ENCODE measurements at regions not wholly inside any gene's neighbourhood (a gene's known extent, or its start where the extent isn't known, plus 50 kb on each side); places are given as distances from the start of the nearest gene placed in this dataset.

- Histone ChIP-seq H3K27ac (ENCODE audit: low read length) (no peak overlapping the region), H3K27me3 (ENCODE audit: control insufficient read depth, insufficient read depth) (no peaks in the 10 kb centered on the region), H3K9me3 (ENCODE audit: control insufficient read depth, low read length) (no peaks in the 10 kb centered on the region), H3K4me3 (ENCODE audit: low read length) (no peak overlapping the region), H3K4me1 (ENCODE audit: control insufficient read depth, insufficient read depth, low read length) (no peaks in the 10 kb centered on the region)
- intact Hi-C loops (cut with DNase I): no loop called here
- WGBS: 74% methylated on average over 3 of the region's 3 CpGs
- no peak for DNase-seq
- ATAC-seq: no peak
These were observed 212.7 kb upstream of the MKI67 start for GRCh38 chr10:128338951-128339350.

- intact Hi-C loops (cut with DNase I): no loop called here
- ATAC-seq: no peak
- Histone ChIP-seq H3K27me3 (ENCODE audit: control insufficient read depth, insufficient read depth) (no peaks in the 10 kb centered on the region), H3K9me3 (ENCODE audit: control insufficient read depth, low read length) (no peaks in the 10 kb centered on the region), H3K4me1 (ENCODE audit: control insufficient read depth, insufficient read depth, low read length) (no peaks in the 10 kb centered on the region), H3K27ac (ENCODE audit: low read length) (no peak overlapping the region), H3K4me3 (ENCODE audit: low read length) (no peak overlapping the region)
- DNase-seq: no peak
- WGBS: 80% methylated on average over 4 of the region's 4 CpGs
These were observed 213.5 kb upstream of the MKI67 start for GRCh38 chr10:128339753-128340152.

GRCh38 chr10:128345353-128345752 is 219.1 kb upstream of the MKI67 start:
- Histone ChIP-seq H3K4me1 (ENCODE audit: control insufficient read depth, insufficient read depth, low read length) (no peaks in the 10 kb centered on the region), H3K9me3 (ENCODE audit: control insufficient read depth, low read length) (no peaks in the 10 kb centered on the region), H3K27me3 (ENCODE audit: control insufficient read depth, insufficient read depth) (no peaks in the 10 kb centered on the region), H3K27ac (ENCODE audit: low read length) (no peak overlapping the region), H3K4me3 (ENCODE audit: low read length) (no peak overlapping the region)
- 91% methylated on average over 4 of the region's 4 CpGs for WGBS
- no peak for DNase-seq
- intact Hi-C loops (cut with DNase I): no loop called here
- no peak for ATAC-seq

GRCh38 chr10:128360783-128361182 is 234.6 kb upstream of the MKI67 start:
- intact Hi-C loops (cut with DNase I): no loop called here
- 76% methylated on average over 3 of the region's 3 CpGs for WGBS
- H3K27me3 ChIP-seq (ENCODE audit: control insufficient read depth, insufficient read depth): no peaks in the 10 kb centered on the region
- no peak overlapping the region for H3K27ac ChIP-seq (ENCODE audit: low read length)
- no peak overlapping the region for H3K4me3 ChIP-seq (ENCODE audit: low read length)
- ATAC-seq: no peak
- H3K9me3 ChIP-seq (ENCODE audit: control insufficient read depth, low read length): no peaks in the 10 kb centered on the region
- DNase-seq: no peak
- no peaks in the 10 kb centered on the region for H3K4me1 ChIP-seq (ENCODE audit: control insufficient read depth, insufficient read depth, low read length)

- DNase-seq (no peak), ATAC-seq (no peak)
- Histone ChIP-seq H3K9me3 (ENCODE audit: control insufficient read depth, low read length) (no peaks in the 10 kb centered on the region), H3K27ac (ENCODE audit: low read length) (no peak overlapping the region), H3K27me3 (ENCODE audit: control insufficient read depth, insufficient read depth) (no peaks in the 10 kb centered on the region), H3K4me1 (ENCODE audit: control insufficient read depth, insufficient read depth, low read length) (no peaks in the 10 kb centered on the region), H3K4me3 (ENCODE audit: low read length) (no peak overlapping the region)
- intact Hi-C loops (cut with DNase I): no loop called here
- WGBS: 91% methylated on average over 7 of the region's 7 CpGs
These were observed 235.3 kb upstream of the MKI67 start for GRCh38 chr10:128361487-128361886.

GRCh38 chr10:128362514-128362913 is 236.3 kb upstream of the MKI67 start:
- ATAC-seq: no peak
- intact Hi-C loops (cut with DNase I): no loop called here
- Histone ChIP-seq H3K27ac (ENCODE audit: low read length) (no peak overlapping the region), H3K4me3 (ENCODE audit: low read length) (no peak overlapping the region), H3K9me3 (ENCODE audit: control insufficient read depth, low read length) (no peaks in the 10 kb centered on the region), H3K27me3 (ENCODE audit: control insufficient read depth, insufficient read depth) (no peaks in the 10 kb centered on the region), H3K4me1 (ENCODE audit: control insufficient read depth, insufficient read depth, low read length) (no peaks in the 10 kb centered on the region)
- DNase-seq: no peak
- WGBS: 86% methylated on average over 4 of the region's 4 CpGs

GRCh38 chr10:128364631-128365030 is 238.4 kb upstream of the MKI67 start:
- H3K27me3 ChIP-seq (ENCODE audit: control insufficient read depth, insufficient read depth): no peaks in the 10 kb centered on the region
- ATAC-seq (no peak), DNase-seq (no peak)
- H3K4me1 ChIP-seq (ENCODE audit: control insufficient read depth, insufficient read depth, low read length): peaks cover 2% of the 10 kb centered on the region
- H3K27ac ChIP-seq (ENCODE audit: low read length): no peak overlapping the region
- intact Hi-C loops (cut with DNase I): no loop called here
- WGBS: 63% methylated on average over 3 of the region's 3 CpGs
- H3K9me3 ChIP-seq (ENCODE audit: control insufficient read depth, low read length): no peaks in the 10 kb centered on the region
- H3K4me3 ChIP-seq (ENCODE audit: low read length): no peak overlapping the region

- intact Hi-C loops (cut with DNase I): no loop called here
- ATAC-seq: no peak
These were observed 239.0 kb upstream of the MKI67 start for GRCh38 chr10:128365156-128365725.

GRCh38 chr10:128367807-128368206 is 241.6 kb upstream of the MKI67 start:
- peaks cover 2% of the 10 kb centered on the region for H3K4me1 ChIP-seq (ENCODE audit: control insufficient read depth, insufficient read depth, low read length)
- ATAC-seq: no peak
- H3K27me3 ChIP-seq (ENCODE audit: control insufficient read depth, insufficient read depth): no peaks in the 10 kb centered on the region
- DNase-seq: no peak
- no peaks in the 10 kb centered on the region for H3K9me3 ChIP-seq (ENCODE audit: control insufficient read depth, low read length)
- 68% methylated on average over 3 of the region's 3 CpGs for WGBS
- no peak overlapping the region for H3K4me3 ChIP-seq (ENCODE audit: low read length)
- no peak overlapping the region for H3K27ac ChIP-seq (ENCODE audit: low read length)
- intact Hi-C loops (cut with DNase I): no loop called here

More at GRCh38 chr10:128365156-128365725, 239.0 kb upstream of the MKI67 start:
- Histone ChIP-seq H3K4me3 (ENCODE audit: low read length) (no peak overlapping the region), H3K9me3 (ENCODE audit: control insufficient read depth, low read length) (no peaks in the 10 kb centered on the region), H3K27me3 (ENCODE audit: control insufficient read depth, insufficient read depth) (no peaks in the 10 kb centered on the region), H3K4me1 (ENCODE audit: control insufficient read depth, insufficient read depth, low read length) (peaks cover 2% of the 10 kb centered on the region), H3K27ac (ENCODE audit: low read length) (no peak overlapping the region)
- DNase-seq: no peak
- WGBS: 78% methylated on average over 17 of the region's 17 CpGs

GRCh38 chr10:128369101-128369650 is 243.0 kb upstream of the MKI67 start:
- no peak for DNase-seq
- H3K4me1 ChIP-seq (ENCODE audit: control insufficient read depth, insufficient read depth, low read length): peaks cover 2% of the 10 kb centered on the region
- no peak overlapping the region for H3K4me3 ChIP-seq (ENCODE audit: low read length)
- ATAC-seq: no peak
- 88% methylated on average over 12 of the region's 12 CpGs for WGBS
- H3K27ac ChIP-seq (ENCODE audit: low read length): no peak overlapping the region
- no peaks in the 10 kb centered on the region for H3K27me3 ChIP-seq (ENCODE audit: control insufficient read depth, insufficient read depth)
- H3K9me3 ChIP-seq (ENCODE audit: control insufficient read depth, low read length): no peaks in the 10 kb centered on the region
- intact Hi-C loops (cut with DNase I): no loop called here

- intact Hi-C loops (cut with DNase I): no loop called here
- Histone ChIP-seq H3K27me3 (ENCODE audit: control insufficient read depth, insufficient read depth) (no peaks in the 10 kb centered on the region), H3K27ac (ENCODE audit: low read length) (no peak overlapping the region), H3K4me3 (ENCODE audit: low read length) (no peak overlapping the region), H3K4me1 (ENCODE audit: control insufficient read depth, insufficient read depth, low read length) (no peaks in the 10 kb centered on the region), H3K9me3 (ENCODE audit: control insufficient read depth, low read length) (no peaks in the 10 kb centered on the region)
- no peak for DNase-seq
- no peak for ATAC-seq
- WGBS: 87% methylated on average over 9 of the region's 9 CpGs
These were observed 247.0 kb upstream of the MKI67 start for GRCh38 chr10:128373071-128373749.
